HCT116 (cell line): ENCODE measurements at regions not wholly inside any gene's neighbourhood (a gene's known extent, or its start where the extent isn't known, plus 50 kb on each side); places are given as distances from the start of the nearest gene placed in this dataset.

ENCODE experiments used
- ATAC-seq: fragments of 200-7000 bp; cut with Tn5 transposase; 2 replicates; pipeline ENCODE4 v1.9.1; 2020; ENCODE audit warnings: mild to moderate bottlenecking, moderate library complexity
- BruUV-seq: library from RNA; stranded (reverse); fragments of 400-500 nt; replicated peaks from 2 replicates; lab custom pipeline; 2021; lab: Mats Ljungman, UMichigan
- CTCF ChIA-PET: fragments of 300-600 bp; sonication (Branson Sonifier 250); formaldehyde crosslinking; loops from one replicate; lab custom pipeline; 2021; ENCODE audit warnings: antibody characterized with exemption; lab: Charles Lee
- POLR2A ChIA-PET: fragments of 300-600, 350-600 bp; sonication (Branson Sonifier 250); formaldehyde crosslinking; loops from one replicate; lab custom pipeline; 2021; ENCODE audit warnings: antibody characterized with exemption; lab: Charles Lee
- RAD21 ChIA-PET, 2 experiments: fragments of 300-600 bp; sonication (Branson Sonifier 250); formaldehyde crosslinking; loops; one replicate each; lab custom pipeline; 2023; ENCODE audit warnings: low total read pairs in 2 of 2; ENCODE audit not compliant: uncharacterized antibody in 2 of 2, unreplicated experiment in 2 of 2, low non-redundant PET in 1 of 2; lab: Charles Lee
- DNase-seq: peaks from one replicate; pipeline ENCODE4 v3.0.0-alpha.2; 2010; ENCODE audit warnings: low read depth, low spot score
- H2AFZ ChIP-seq: fragments of 200-600 bp; shearing (Covaris generic), sonication (generic); 2 replicates; pipeline ENCODE4 v1.6.1; 2017; ENCODE audit warnings: low read depth, mixed run types, mixed read lengths, antibody characterized with exemption, low read length; ENCODE audit not compliant: poor library complexity, severe bottlenecking
- H3K27ac ChIP-seq: 2 replicates; pipeline ENCODE4 v1.5.1; 2012; ENCODE audit warnings: low read depth, low read length
- H3K27me3 ChIP-seq: fragments of 200-600 bp; sonication (generic); 2 replicates; pipeline ENCODE4 v1.6.1; 2016; ENCODE audit warnings: mixed run types, low read length, mixed read lengths; ENCODE audit not compliant: insufficient read depth
- H3K36me3 ChIP-seq, 2 experiments: fragments of 200-500 bp in 1 of 2; fragments of 200-600 bp in 1 of 2; sonication (Bioruptor generic) in 1 of 2; sonication (generic) in 1 of 2; 2 replicates each; pipeline versions ENCODE4 v1.5.1 to v1.6.1; 2014 to 2016; ENCODE audit warnings: low read length in 2 of 2, inconsistent platforms in 1 of 2, mixed read lengths in 1 of 2, mixed run types in 1 of 2; ENCODE audit not compliant: insufficient read depth in 2 of 2, control insufficient read depth in 1 of 2
- H3K4me1 ChIP-seq, 2 experiments: fragments of 200-600 bp in 1 of 2; sonication (generic) in 1 of 2; 2 replicates each; pipeline versions ENCODE4 v1.5.1 to v1.6.1; 2012 to 2017; ENCODE audit warnings: low read length in 2 of 2, inconsistent platforms in 1 of 2, mild to moderate bottlenecking in 1 of 2, mixed read lengths in 1 of 2, mixed run types in 1 of 2, moderate library complexity in 1 of 2; ENCODE audit not compliant: insufficient read depth in 2 of 2, control insufficient read depth in 1 of 2
- H3K4me2 ChIP-seq: fragments of 200-600 bp; sonication (generic); 2 replicates; pipeline ENCODE4 v1.6.1; 2017; ENCODE audit warnings: mixed run types, low read length, mixed read lengths
- H3K4me3 ChIP-seq, 2 experiments: fragments of 200-600 bp in 1 of 2; sonication (generic) in 1 of 2; replicated peaks in 1 of 2; 2 replicates each; pipeline ENCODE4 v1.5.1; 2011 to 2016; ENCODE audit warnings: low read length in 2 of 2, control low read depth in 1 of 2, low read depth in 1 of 2, mild to moderate bottlenecking in 1 of 2, mixed read lengths in 1 of 2, mixed run types in 1 of 2
- H3K79me2 ChIP-seq: fragments of 200-600 bp; sonication (generic); 2 replicates; pipeline ENCODE4 v1.6.1; 2017; ENCODE audit warnings: mild to moderate bottlenecking, mixed run types, low read length, moderate library complexity, mixed read lengths; ENCODE audit not compliant: insufficient read depth
- H3K9ac ChIP-seq: fragments of 200-600 bp; sonication (generic); 2 replicates; pipeline ENCODE4 v1.6.1; 2016; ENCODE audit warnings: low read length, mixed read lengths
- H3K9me2 ChIP-seq: fragments of 200-600 bp; sonication (generic), shearing (Covaris generic); 2 replicates; pipeline ENCODE4 v1.6.1; 2017; ENCODE audit warnings: mixed run types, mild to moderate bottlenecking, moderate library complexity; ENCODE audit not compliant: insufficient read depth
- H3K9me3 ChIP-seq, 2 experiments: fragments of 200-500 bp in 1 of 2; fragments of 200-600 bp in 1 of 2; sonication (Bioruptor generic) in 1 of 2; sonication (generic) in 1 of 2; 2 replicates each; pipeline ENCODE4 v1.6.1; 2014 to 2017; ENCODE audit warnings: low read length in 2 of 2, mixed read lengths in 2 of 2, inconsistent platforms in 1 of 2, low read depth in 1 of 2, mild to moderate bottlenecking in 1 of 2, mixed run types in 1 of 2, moderate library complexity in 1 of 2; ENCODE audit not compliant: control insufficient read depth in 1 of 2, insufficient read depth in 1 of 2
- H4K20me1 ChIP-seq: fragments of 200-600 bp; sonication (generic), shearing (Covaris generic); 2 replicates; pipeline ENCODE4 v1.6.1; 2017; ENCODE audit warnings: mixed run types, mild to moderate bottlenecking, moderate library complexity; ENCODE audit not compliant: insufficient read depth
- ATF3 ChIP-seq: IDR thresholded peaks from 2 replicates; pipeline ENCODE4 v1.6.1; 2012
- CEBPB ChIP-seq: IDR thresholded peaks from 2 replicates; pipeline ENCODE4 v1.6.1; 2012; ENCODE audit warnings: low read depth
- ELF1 ChIP-seq: IDR thresholded peaks from 2 replicates; pipeline ENCODE4 v1.6.1; 2012; ENCODE audit warnings: low read depth, borderline replicate concordance
- EZH2 ChIP-seq: fragments of 200-600 bp; sonication (generic); IDR thresholded peaks from 2 replicates; pipeline ENCODE4 v1.6.1; 2017; ENCODE audit warnings: antibody characterized with exemption, mixed run types
- EZH2phosphoT487 ChIP-seq: fragments of 200-600 bp; IDR thresholded peaks from 2 replicates; pipeline ENCODE4 v1.6.1; 2018; ENCODE audit warnings: antibody characterized with exemption, borderline replicate concordance
- FOSL1 ChIP-seq: IDR thresholded peaks from 2 replicates; pipeline ENCODE4 v1.6.1; 2012; ENCODE audit warnings: low read depth
- JUND ChIP-seq: IDR thresholded peaks from 2 replicates; pipeline ENCODE4 v1.6.1; 2012
- POLR2A ChIP-seq: IDR thresholded peaks from 2 replicates; pipeline ENCODE4 v1.7.0; 2011; ENCODE audit warnings: borderline replicate concordance; ENCODE audit not compliant: insufficient read depth, insufficient read length; ENCODE audit errors: extremely low read depth
- POLR2AphosphoS5 ChIP-seq: IDR thresholded peaks from 2 replicates; pipeline ENCODE4 v1.6.1; 2011; ENCODE audit warnings: mild to moderate bottlenecking, low read depth, low read length, moderate library complexity
- RAD21 ChIP-seq: IDR thresholded peaks from 2 replicates; pipeline ENCODE4 v1.6.1; 2012; ENCODE audit warnings: low read depth, mild to moderate bottlenecking
- SRF ChIP-seq: IDR thresholded peaks from 2 replicates; pipeline ENCODE4 v1.6.1; 2012; ENCODE audit warnings: low read depth
- YY1 ChIP-seq: IDR thresholded peaks from 2 replicates; pipeline ENCODE4 v1.6.1; 2011; ENCODE audit warnings: low read length, low read depth, moderate library complexity, mild to moderate bottlenecking; ENCODE audit not compliant: insufficient replicate concordance; ENCODE audit errors: extremely low read depth
- ZBTB33 ChIP-seq: IDR thresholded peaks from 2 replicates; pipeline ENCODE4 v1.6.1; 2011; ENCODE audit warnings: mild to moderate bottlenecking, low read length, moderate library complexity; ENCODE audit not compliant: insufficient replicate concordance; ENCODE audit errors: extremely low read depth
- ZNF274 ChIP-seq: fragments of 200-500 bp; sonication (Bioruptor generic); IDR thresholded peaks from 2 replicates; pipeline ENCODE4 v1.6.1; 2014; ENCODE audit warnings: mild to moderate bottlenecking, low read depth, low read length, inconsistent platforms
- intact Hi-C: fragments of 100-400 bp; cut with micrococcal nuclease; formaldehyde crosslinking; loops from 2 replicates; pipeline ENCODE4 v1.10.0; 2022

GRCh38 chr3:148146241-148146640 lies 551.5 kb upstream of the AGTR1 start:
- H3K9me2 ChIP-seq: no peaks in the 10 kb centered on the region
- H3K36me3 ChIP-seq: no peaks in the 10 kb centered on the region
- no peaks in the 10 kb centered on the region for H4K20me1 ChIP-seq
- no peak overlapping the region for H2AFZ ChIP-seq
- ATAC-seq (no peak), DNase-seq (no peak)
- H3K4me2 ChIP-seq: no peak overlapping the region
- intact Hi-C loops: no loop called here
- POLR2A ChIA-PET: no interaction called here
- H3K27ac ChIP-seq: no peak overlapping the region
- RAD21 ChIA-PET: no interaction called here
- H3K9me3 ChIP-seq: no peaks in the 10 kb centered on the region
- H3K27me3 ChIP-seq: no peaks in the 10 kb centered on the region
- H3K4me1 ChIP-seq: no peaks in the 10 kb centered on the region
- no peak overlapping the region for H3K9ac ChIP-seq
- H3K79me2 ChIP-seq: no peaks in the 10 kb centered on the region
- CTCF ChIA-PET: no interaction called here
- BruUV-seq: no TSS peak
- TF ChIP-seq YY1 (no peak), ELF1 (no peak), ZBTB33 (no peak), ATF3 (no peak), POLR2A (no peak), JUND (no peak), POLR2AphosphoS5 (no peak), EZH2phosphoT487 (no peak), CEBPB (no peak), SRF (no peak), RAD21 (no peak), EZH2 (no peak), FOSL1 (no peak), ZNF274 (no peak)
- TF ChIP-seq, all 23 proteins: peak for 0
- H3K4me3 ChIP-seq: no peak overlapping the region
